Activated CD8-positive, alpha-beta memory T cell treated with anti-CD3 and anti-CD28 coated beads for 36 hours (primary cell): ENCODE measurements at regions not wholly inside any gene's neighbourhood (a gene's known extent, or its start where the extent isn't known, plus 50 kb on each side); places are given as distances from the start of the nearest gene placed in this dataset.

Source experiments
- CTCF ChIA-PET: fragments of 350-600 bp; sonication (Branson Sonifier 250); formaldehyde crosslinking; loops from one replicate; lab custom pipeline; 2021; ENCODE audit warnings: antibody characterized with exemption; lab: Charles Lee
- POLR2A ChIA-PET: fragments of 350-600 bp; sonication (Branson Sonifier 250); formaldehyde crosslinking; loops from one replicate; lab custom pipeline; 2021; ENCODE audit warnings: antibody characterized with exemption; lab: Charles Lee

GRCh38 chr5:96576876-96577275 is 85.3 kb upstream of the CAST start:
- ChIA-PET CTCF (no interaction called here), POLR2A (no interaction called here)

- CTCF ChIA-PET = no interaction called here
- POLR2A ChIA-PET = no interaction called here
These were observed 84.3 kb upstream of the CAST start for GRCh38 chr5:96577909-96578308.

- CTCF ChIA-PET = interaction anchor here (0.6 kb wide), 1 partner anchor 42 kb away, joined by 3 read pairs; no protein-coding TSS in a partner anchor
- POLR2A ChIA-PET = no interaction called here
These were observed 82.5 kb upstream of the CAST start for GRCh38 chr5:96579711-96580110.

GRCh38 chr5:96582343-96582742 is 79.8 kb upstream of the CAST start:
- POLR2A ChIA-PET = no interaction called here
- CTCF ChIA-PET = no interaction called here

- POLR2A ChIA-PET = no interaction called here
- CTCF ChIA-PET = no interaction called here
These were observed 77.5 kb upstream of the CAST start for GRCh38 chr5:96584712-96585111.

- ChIA-PET CTCF (no interaction called here), POLR2A (no interaction called here)
These were observed 73.6 kb upstream of the CAST start for GRCh38 chr5:96588539-96588938.

GRCh38 chr5:96590796-96591195 is 71.4 kb upstream of the CAST start:
- POLR2A ChIA-PET = no interaction called here
- CTCF ChIA-PET = no interaction called here

- CTCF ChIA-PET = interaction anchor here (1.0 to 1.8 kb wide), 2 partner anchors 9 to 170 kb away, joined by 3 to 6 read pairs; no protein-coding TSS in a partner anchor
- POLR2A ChIA-PET = interaction anchor here (0.6 kb wide), 1 partner anchor 666 kb away, joined by 4 read pairs; no protein-coding TSS in a partner anchor
These were observed 66.7 kb upstream of the CAST start for GRCh38 chr5:96595300-96596090.

GRCh38 chr5:96597438-96598020 is 64.6 kb upstream of the CAST start:
- POLR2A ChIA-PET = no interaction called here

GRCh38 chr5:96601200-96601599 is 61.0 kb upstream of the CAST start:
- ChIA-PET POLR2A (no interaction called here), CTCF (interaction anchor here (1.0 to 3.3 kb wide), 3 partner anchors 59 to 749 kb away, joined by 3 to 14 read pairs (median 4); no protein-coding TSS in a partner anchor)

More at GRCh38 chr5:96597438-96598020, 64.6 kb upstream of the CAST start:
- CTCF ChIA-PET = interaction anchor here (1.0 kb wide), 1 partner anchor 16 kb away, joined by 3 read pairs; no protein-coding TSS in a partner anchor

GRCh38 chr5:96601715-96602244 is 60.4 kb upstream of the CAST start:
- ChIA-PET CTCF (interaction anchor here (0.8 to 3.3 kb wide), 6 partner anchors 16 to 749 kb away, joined by 3 to 14 read pairs (median 4); no protein-coding TSS in a partner anchor), POLR2A (no interaction called here)

- POLR2A ChIA-PET = no interaction called here
- CTCF ChIA-PET = interaction anchor here (0.8 to 3.3 kb wide), 4 partner anchors 15 to 260 kb away, joined by 3 to 14 read pairs (median 4); no protein-coding TSS in a partner anchor
These were observed 59.4 kb upstream of the CAST start for GRCh38 chr5:96602776-96603175.

- ChIA-PET CTCF (no interaction called here), POLR2A (no interaction called here)
These were observed 56.9 kb upstream of the CAST start for GRCh38 chr5:96605144-96605837.

- CTCF ChIA-PET = interaction anchor here (0.6 kb wide), 1 partner anchor 514 kb away, joined by 4 read pairs; no protein-coding TSS in a partner anchor
- POLR2A ChIA-PET = no interaction called here
These were observed 52.8 kb upstream of the CAST start for GRCh38 chr5:96609369-96609768.

- ChIA-PET CTCF (interaction anchor here (1.6 kb wide), 1 partner anchor 73 kb away, joined by 3 read pairs; no protein-coding TSS in a partner anchor), POLR2A (no interaction called here)
These were observed 51.4 kb upstream of the CAST start for GRCh38 chr5:96610747-96611146.

- CTCF ChIA-PET = no interaction called here
- POLR2A ChIA-PET = no interaction called here
These were observed 50.2 kb upstream of the CAST start for GRCh38 chr5:96611946-96612345.
